ENCODE measurements at regions not wholly inside any gene's neighbourhood (a gene's known extent, or its start where the extent isn't known, plus 50 kb on each side); places are given as distances from the start of the nearest gene placed in this dataset.

DNA sequence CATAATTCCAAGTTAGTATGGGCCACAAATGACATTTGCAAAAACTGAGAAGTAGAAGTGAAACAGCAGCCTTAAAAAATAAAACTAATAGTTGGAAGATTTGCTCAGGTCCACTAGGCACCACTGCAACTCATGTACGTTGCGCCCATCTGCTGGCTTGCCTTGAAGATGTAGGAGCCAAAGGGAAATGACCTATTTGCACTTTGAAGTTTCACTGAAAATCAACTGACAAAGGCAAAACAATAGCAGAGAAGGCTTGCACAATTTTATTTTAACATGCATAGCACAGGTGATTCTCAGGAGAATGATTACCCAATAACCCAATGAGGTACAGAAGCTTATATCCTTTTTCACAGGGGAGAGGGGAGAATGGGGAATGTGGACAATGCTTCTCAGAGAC is 170.1 kb upstream of the USP25 start:
- Histone ChIP-seq H3K36me3 (ENCODE audit: control insufficient read depth in 3 of 3, insufficient read depth in 3 of 3, low read length in 3 of 3) (no peaks in the 10 kb centered on the region), H3K4me3 (ENCODE audit: low read length in 3 of 3) (no peak overlapping the region), H3K27ac (ENCODE audit: low read depth, low read length) (no peak overlapping the region), H3K9ac (ENCODE audit: low read depth in 1 of 3, low read length in 3 of 3) (no peak overlapping the region), H3K9me3 (ENCODE audit: control insufficient read depth in 3 of 3, low read length in 3 of 3) (no peaks in the 10 kb centered on the region), H3K4me1 (ENCODE audit: control insufficient read depth in 3 of 3, insufficient read depth in 3 of 3, low read length in 3 of 3) (no peaks in the 10 kb centered on the region), H3K27me3 (ENCODE audit: control insufficient read depth in 3 of 3, insufficient read depth in 3 of 3, low read length in 3 of 3) (no peaks in the 10 kb centered on the region)

DNA sequence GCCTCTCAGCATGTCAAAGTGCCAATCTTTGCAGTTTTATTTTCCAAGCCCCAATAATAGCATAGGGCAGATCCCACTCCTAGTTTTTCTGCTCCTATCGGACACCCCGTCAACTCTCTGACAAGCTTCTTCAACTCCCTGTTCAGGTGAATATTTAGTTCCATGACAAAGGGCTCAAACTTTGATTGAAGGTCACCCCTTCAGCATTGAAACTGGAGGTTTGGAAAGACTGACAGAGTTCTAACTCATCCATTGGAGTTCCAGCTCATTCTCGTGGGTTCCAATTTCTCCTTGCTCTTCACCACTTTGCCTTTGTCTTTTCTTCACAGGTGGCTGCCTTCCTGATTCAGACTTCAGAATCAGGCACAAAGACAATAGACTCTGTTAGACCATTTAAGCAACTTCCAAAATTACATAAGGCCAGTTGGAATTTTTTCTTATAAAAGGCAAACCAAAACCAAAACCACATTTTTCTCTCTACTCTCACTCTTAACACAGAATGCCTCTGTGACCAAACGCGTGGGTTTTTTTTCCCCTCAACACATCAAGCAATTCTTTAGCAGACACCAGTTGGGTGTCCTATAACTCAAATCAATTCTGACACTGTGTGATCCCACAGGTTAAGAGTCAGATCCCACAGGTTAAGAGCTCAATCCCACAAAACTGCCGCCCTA is 169.3 kb upstream of the USP25 start:
- Histone ChIP-seq H3K4me1 (ENCODE audit: control insufficient read depth in 3 of 3, insufficient read depth in 3 of 3, low read length in 3 of 3) (no peaks in the 10 kb centered on the region), H3K36me3 (ENCODE audit: control insufficient read depth in 3 of 3, insufficient read depth in 3 of 3, low read length in 3 of 3) (no peaks in the 10 kb centered on the region), H3K27ac (ENCODE audit: low read depth, low read length) (no peak overlapping the region), H3K9me3 (ENCODE audit: control insufficient read depth in 3 of 3, low read length in 3 of 3) (no peaks in the 10 kb centered on the region), H3K9ac (ENCODE audit: low read depth in 1 of 3, low read length in 3 of 3) (no peak overlapping the region), H3K27me3 (ENCODE audit: control insufficient read depth in 3 of 3, insufficient read depth in 3 of 3, low read length in 3 of 3) (no peaks in the 10 kb centered on the region), H3K4me3 (ENCODE audit: low read length in 3 of 3) (no peak overlapping the region)

DNA sequence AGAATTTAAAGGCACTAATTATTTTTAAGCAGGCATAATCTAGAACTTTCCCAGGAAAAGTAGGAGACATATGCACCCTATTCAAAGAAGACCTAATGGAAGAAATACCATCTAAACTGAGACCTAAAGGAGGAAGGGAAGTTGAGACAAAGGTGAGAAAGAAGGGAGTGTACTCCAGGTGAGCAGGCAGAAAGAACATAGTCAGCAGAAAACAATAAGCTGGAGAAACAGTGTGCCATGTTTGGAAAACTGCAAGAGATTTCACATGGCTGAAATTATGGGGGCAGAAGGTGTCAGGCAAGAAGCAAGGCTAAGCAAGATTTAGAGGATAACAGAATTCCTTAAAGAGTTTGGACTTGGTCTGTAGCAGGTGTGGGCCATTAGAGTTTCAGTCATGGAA is 167.0 kb upstream of the USP25 start:
- Histone ChIP-seq H3K9ac (ENCODE audit: low read depth in 1 of 3, low read length in 3 of 3) (no peak overlapping the region), H3K36me3 (ENCODE audit: control insufficient read depth in 3 of 3, insufficient read depth in 3 of 3, low read length in 3 of 3) (no peaks in the 10 kb centered on the region), H3K4me1 (ENCODE audit: control insufficient read depth in 3 of 3, insufficient read depth in 3 of 3, low read length in 3 of 3) (no peaks in the 10 kb centered on the region), H3K4me3 (ENCODE audit: low read length in 3 of 3) (no peak overlapping the region), H3K9me3 (ENCODE audit: control insufficient read depth in 3 of 3, low read length in 3 of 3) (no peaks in the 10 kb centered on the region), H3K27ac (ENCODE audit: low read depth, low read length) (no peak overlapping the region), H3K27me3 (ENCODE audit: control insufficient read depth in 3 of 3, insufficient read depth in 3 of 3, low read length in 3 of 3) (no peaks in the 10 kb centered on the region)

DNA sequence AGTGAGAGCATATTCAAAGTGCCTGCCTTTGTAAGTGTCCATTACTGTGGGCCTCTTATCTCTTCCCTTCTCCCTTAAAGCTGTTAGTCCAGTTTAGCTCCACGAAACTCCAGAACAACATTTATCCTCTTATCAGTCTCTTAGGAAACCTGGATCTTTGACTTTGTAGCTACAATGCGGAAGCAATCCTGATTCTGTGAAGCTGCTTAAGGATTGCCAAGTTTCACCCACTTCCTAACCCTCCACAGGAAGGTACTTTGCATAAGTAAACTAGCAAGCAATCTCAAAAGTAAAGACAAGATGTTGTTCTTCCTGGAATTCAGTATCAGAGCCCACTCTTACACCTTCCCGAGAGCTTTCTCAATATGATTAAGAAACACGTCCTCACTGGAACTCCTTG is 164.9 kb upstream of the USP25 start:
- Histone ChIP-seq H3K4me3 (ENCODE audit: low read length in 3 of 3) (no peak overlapping the region), H3K4me1 (ENCODE audit: control insufficient read depth in 3 of 3, insufficient read depth in 3 of 3, low read length in 3 of 3) (no peaks in the 10 kb centered on the region), H3K9ac (ENCODE audit: low read depth in 1 of 3, low read length in 3 of 3) (no peak overlapping the region), H3K36me3 (ENCODE audit: control insufficient read depth in 3 of 3, insufficient read depth in 3 of 3, low read length in 3 of 3) (no peaks in the 10 kb centered on the region), H3K27me3 (ENCODE audit: control insufficient read depth in 3 of 3, insufficient read depth in 3 of 3, low read length in 3 of 3) (no peaks in the 10 kb centered on the region), H3K27ac (ENCODE audit: low read depth, low read length) (no peak overlapping the region), H3K9me3 (ENCODE audit: control insufficient read depth in 3 of 3, low read length in 3 of 3) (no peaks in the 10 kb centered on the region)

DNA sequence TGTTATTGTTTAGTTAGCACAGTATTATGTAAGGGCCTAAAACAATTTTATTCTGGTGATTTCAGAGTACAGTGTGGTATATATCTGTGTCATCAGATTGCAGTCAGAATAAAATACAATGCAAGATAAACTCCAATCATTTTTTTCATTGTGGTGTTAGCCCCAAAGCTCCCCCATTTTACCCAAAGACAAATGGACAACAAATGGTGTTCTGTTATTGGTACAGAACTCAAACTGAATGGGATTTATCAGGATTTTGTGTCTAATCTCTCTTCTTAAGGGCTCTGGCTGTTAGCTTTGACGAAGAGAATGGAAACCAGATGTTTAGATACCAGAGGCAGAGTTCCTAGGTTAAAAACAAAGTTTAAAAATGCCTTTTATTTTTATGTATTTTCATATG is 163.1 kb upstream of the USP25 start:
- Histone ChIP-seq H3K4me3 (ENCODE audit: low read length in 3 of 3) (no peak overlapping the region), H3K4me1 (ENCODE audit: control insufficient read depth in 3 of 3, insufficient read depth in 3 of 3, low read length in 3 of 3) (no peaks in the 10 kb centered on the region), H3K9ac (ENCODE audit: low read depth in 1 of 3, low read length in 3 of 3) (no peak overlapping the region), H3K27ac (ENCODE audit: low read depth, low read length) (no peak overlapping the region), H3K27me3 (ENCODE audit: control insufficient read depth in 3 of 3, insufficient read depth in 3 of 3, low read length in 3 of 3) (no peaks in the 10 kb centered on the region), H3K9me3 (ENCODE audit: control insufficient read depth in 3 of 3, low read length in 3 of 3) (no peaks in the 10 kb centered on the region), H3K36me3 (ENCODE audit: control insufficient read depth in 3 of 3, insufficient read depth in 3 of 3, low read length in 3 of 3) (no peaks in the 10 kb centered on the region)

DNA sequence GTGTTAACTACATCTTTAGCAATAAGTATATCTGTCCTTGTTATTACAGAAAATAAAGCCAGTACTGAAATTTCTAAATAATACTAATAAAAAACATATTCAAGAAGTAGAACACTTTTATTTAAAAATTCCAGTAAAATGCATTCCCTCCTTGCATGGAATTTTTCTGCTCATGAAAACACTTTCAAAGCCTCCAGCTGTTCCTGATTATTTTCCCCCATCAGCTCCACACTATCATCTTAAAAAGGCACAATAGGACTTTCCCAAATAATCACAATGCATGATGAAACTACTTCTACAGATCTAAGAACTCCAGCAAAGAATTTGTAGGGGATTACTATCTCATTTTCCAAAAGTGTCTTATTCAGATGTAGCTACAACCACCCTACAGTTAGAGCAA is 162.6 kb upstream of the USP25 start:
- Histone ChIP-seq H3K9ac (ENCODE audit: low read depth in 1 of 3, low read length in 3 of 3) (no peak overlapping the region), H3K27ac (ENCODE audit: low read depth, low read length) (no peak overlapping the region), H3K4me1 (ENCODE audit: control insufficient read depth in 3 of 3, insufficient read depth in 3 of 3, low read length in 3 of 3) (no peaks in the 10 kb centered on the region), H3K4me3 (ENCODE audit: low read length in 3 of 3) (no peak overlapping the region), H3K9me3 (ENCODE audit: control insufficient read depth in 3 of 3, low read length in 3 of 3) (no peaks in the 10 kb centered on the region), H3K27me3 (ENCODE audit: control insufficient read depth in 3 of 3, insufficient read depth in 3 of 3, low read length in 3 of 3) (no peaks in the 10 kb centered on the region), H3K36me3 (ENCODE audit: control insufficient read depth in 3 of 3, insufficient read depth in 3 of 3, low read length in 3 of 3) (no peaks in the 10 kb centered on the region)

DNA sequence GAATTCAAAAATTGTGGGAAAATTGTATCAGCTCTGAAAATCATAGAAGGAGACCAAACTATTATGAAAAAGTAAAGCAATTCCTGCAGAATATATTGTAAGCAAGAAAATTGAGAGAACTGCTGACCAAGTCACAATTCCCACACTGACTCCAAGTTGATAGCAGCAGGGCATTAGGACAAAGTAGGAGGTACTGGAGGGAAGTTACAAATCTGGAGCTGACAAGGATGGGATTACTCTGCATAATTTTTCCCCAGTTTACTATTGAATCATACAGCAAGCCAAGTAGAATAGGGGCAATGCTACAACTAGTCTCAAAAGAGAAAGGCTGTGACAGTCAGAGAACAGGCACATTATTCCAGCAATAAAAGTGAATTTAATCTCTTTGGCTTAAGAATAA is 161.3 kb upstream of the USP25 start:
- H3K27me3 ChIP-seq (ENCODE audit: control insufficient read depth in 3 of 3, insufficient read depth in 3 of 3, low read length in 3 of 3), result no peaks in the 10 kb centered on the region
- no peak overlapping the region for H3K4me3 ChIP-seq (ENCODE audit: low read length in 3 of 3)
- no peaks in the 10 kb centered on the region for H3K9me3 ChIP-seq (ENCODE audit: control insufficient read depth in 3 of 3, low read length in 3 of 3)
- H3K9ac ChIP-seq (ENCODE audit: low read depth in 1 of 3, low read length in 3 of 3), result no peak overlapping the region
- H3K36me3 ChIP-seq (ENCODE audit: control insufficient read depth in 3 of 3, insufficient read depth in 3 of 3, low read length in 3 of 3), result no peaks in the 10 kb centered on the region
- no peak overlapping the region for H3K27ac ChIP-seq (ENCODE audit: low read depth, low read length)
- no peaks in the 10 kb centered on the region for H3K4me1 ChIP-seq (ENCODE audit: control insufficient read depth in 3 of 3, insufficient read depth in 3 of 3, low read length in 3 of 3)

DNA sequence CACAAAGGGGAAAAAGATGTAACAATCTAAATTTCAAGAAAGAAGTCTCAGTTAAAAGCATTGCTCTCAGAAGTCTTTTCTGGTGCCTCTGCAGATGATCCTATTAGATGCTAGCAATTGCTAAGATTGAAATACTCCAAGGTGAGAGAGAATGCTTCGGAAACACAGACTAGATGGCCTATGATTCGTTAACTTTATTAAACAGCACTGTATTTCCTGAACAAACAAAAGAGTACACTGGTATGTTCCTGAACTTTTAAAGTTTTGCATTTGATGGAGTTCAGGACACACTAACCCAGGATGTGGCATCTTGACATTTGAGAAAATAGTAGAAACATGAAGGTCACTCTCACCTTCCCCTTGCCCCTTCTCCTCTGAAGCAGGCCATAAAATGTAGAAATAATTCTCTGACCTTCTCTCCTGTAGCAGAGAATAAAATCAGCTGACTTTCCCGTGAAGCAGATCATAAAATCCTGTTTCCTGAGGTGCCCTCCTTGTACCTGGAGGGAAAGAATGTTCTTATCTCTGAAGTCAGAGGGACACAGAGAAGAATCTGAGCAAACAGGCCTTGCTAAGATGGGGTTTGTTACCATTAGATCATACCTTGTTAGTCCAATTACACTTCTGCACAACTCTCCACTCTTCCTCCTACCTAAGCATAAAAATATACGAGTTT is 142.9 kb upstream of the USP25 start:
- Histone ChIP-seq H3K9me3 (ENCODE audit: control insufficient read depth in 3 of 3, low read length in 3 of 3) (no peaks in the 10 kb centered on the region), H3K36me3 (ENCODE audit: control insufficient read depth in 3 of 3, insufficient read depth in 3 of 3, low read length in 3 of 3) (no peaks in the 10 kb centered on the region), H3K9ac (ENCODE audit: low read depth in 1 of 3, low read length in 3 of 3) (no peak overlapping the region), H3K4me3 (ENCODE audit: low read length in 3 of 3) (no peak overlapping the region), H3K27ac (ENCODE audit: low read depth, low read length) (no peak overlapping the region), H3K27me3 (ENCODE audit: control insufficient read depth in 3 of 3, insufficient read depth in 3 of 3, low read length in 3 of 3) (no peaks in the 10 kb centered on the region), H3K4me1 (ENCODE audit: control insufficient read depth in 3 of 3, insufficient read depth in 3 of 3, low read length in 3 of 3) (no peaks in the 10 kb centered on the region)

DNA sequence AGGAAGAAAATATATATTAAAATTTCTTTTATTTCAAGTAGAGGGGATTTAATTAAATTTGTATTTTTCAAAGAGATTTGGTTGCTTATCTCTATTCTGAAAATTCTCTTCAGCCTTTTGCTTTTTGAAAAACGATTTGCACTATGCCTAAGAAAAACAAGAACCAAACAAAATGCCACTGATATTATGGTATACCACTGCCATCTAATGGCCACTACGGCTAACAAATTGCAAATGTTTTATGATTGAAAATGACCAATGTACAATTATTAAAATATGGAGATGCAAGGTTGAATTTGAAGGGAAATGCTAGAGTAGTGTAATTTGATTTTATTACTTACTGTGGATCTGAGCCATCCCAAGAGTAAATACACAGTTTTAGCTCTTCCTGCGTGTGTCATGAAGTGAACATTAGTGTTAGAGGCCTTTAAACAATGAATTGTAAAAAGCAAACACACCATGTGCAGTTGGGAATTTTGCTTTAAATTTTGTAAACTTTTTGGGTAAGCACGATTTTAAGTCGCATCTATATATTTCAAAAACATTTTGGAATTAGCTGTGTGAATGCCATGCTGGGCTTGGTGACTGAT is 137.4 kb upstream of the USP25 start:
- H3K9me3 ChIP-seq (ENCODE audit: control insufficient read depth in 3 of 3, low read length in 3 of 3), result no peaks in the 10 kb centered on the region
- H3K27me3 ChIP-seq (ENCODE audit: control insufficient read depth in 3 of 3, insufficient read depth in 3 of 3, low read length in 3 of 3), result no peaks in the 10 kb centered on the region
- no peak overlapping the region for H3K27ac ChIP-seq (ENCODE audit: low read depth, low read length)
- no peak overlapping the region for H3K4me3 ChIP-seq (ENCODE audit: low read length in 3 of 3)
- H3K9ac ChIP-seq (ENCODE audit: low read depth in 1 of 3, low read length in 3 of 3), result no peak overlapping the region
- no peaks in the 10 kb centered on the region for H3K36me3 ChIP-seq (ENCODE audit: control insufficient read depth in 3 of 3, insufficient read depth in 3 of 3, low read length in 3 of 3)
- H3K4me1 ChIP-seq (ENCODE audit: control insufficient read depth in 3 of 3, insufficient read depth in 3 of 3, low read length in 3 of 3), result no peaks in the 10 kb centered on the region

DNA sequence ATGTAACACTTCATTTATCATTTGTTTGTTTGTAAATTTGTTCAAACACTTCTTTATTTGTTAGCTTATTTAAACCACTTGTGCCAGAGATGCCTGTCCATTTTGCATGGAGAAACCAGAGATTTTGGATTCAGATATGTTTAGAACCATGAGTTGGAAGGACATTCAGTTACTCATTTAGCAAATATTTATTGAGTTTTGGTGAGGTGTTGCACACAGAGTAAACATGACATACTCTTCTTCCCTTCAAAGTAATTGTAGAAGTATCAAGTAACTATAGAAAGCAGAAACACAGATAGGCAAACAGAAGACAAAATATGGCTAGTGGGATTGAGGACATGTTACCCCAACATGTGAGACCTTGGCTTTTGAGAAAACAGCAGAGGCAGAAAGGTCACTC is 136.8 kb upstream of the USP25 start:
- Histone ChIP-seq H3K36me3 (ENCODE audit: control insufficient read depth in 3 of 3, insufficient read depth in 3 of 3, low read length in 3 of 3) (no peaks in the 10 kb centered on the region), H3K4me3 (ENCODE audit: low read length in 3 of 3) (no peak overlapping the region), H3K9ac (ENCODE audit: low read depth in 1 of 3, low read length in 3 of 3) (no peak overlapping the region), H3K9me3 (ENCODE audit: control insufficient read depth in 3 of 3, low read length in 3 of 3) (no peaks in the 10 kb centered on the region), H3K27ac (ENCODE audit: low read depth, low read length) (no peak overlapping the region), H3K27me3 (ENCODE audit: control insufficient read depth in 3 of 3, insufficient read depth in 3 of 3, low read length in 3 of 3) (no peaks in the 10 kb centered on the region), H3K4me1 (ENCODE audit: control insufficient read depth in 3 of 3, insufficient read depth in 3 of 3, low read length in 3 of 3) (no peaks in the 10 kb centered on the region)

Measured in skeletal muscle tissue (tissue), 3 donors.